IMR-90 (cell line): ENCODE measurements at regions not wholly inside any gene's neighbourhood (a gene's known extent, or its start where the extent isn't known, plus 50 kb on each side); places are given as distances from the start of the nearest gene placed in this dataset.

Experiments used
- ATAC-seq: fragments of 200-7000 bp; cut with Tn5 transposase; 2 replicates; pipeline ENCODE4 v1.9.1; 2020; ENCODE audit warnings: low read depth, mild to moderate bottlenecking, moderate library complexity
- BruUV-seq: library from RNA; stranded (reverse); fragments of 400-500 nt; replicated peaks from 2 replicates; lab custom pipeline; 2021; lab: Mats Ljungman, UMichigan
- CTCF ChIA-PET: fragments of 300-600 bp; formaldehyde crosslinking; extraction: SDS; loops from one replicate; lab custom pipeline; 2021; ENCODE audit warnings: antibody characterized with exemption; lab: Yijun Ruan, JAX
- POLR2A ChIA-PET: fragments of 300-600 bp; sonication (Branson Sonifier 250); formaldehyde crosslinking; loops from one replicate; lab custom pipeline; 2022; ENCODE audit warnings: antibody characterized with exemption; ENCODE audit not compliant: unreplicated experiment; lab: Charles Lee
- DNase-seq: peaks from one replicate; pipeline ENCODE4 v3.0.0; 2013
- H2AFZ ChIP-seq: replicated peaks from 2 replicates; pipeline ENCODE3; 2013; ENCODE audit warnings: low read length, mild to moderate bottlenecking; ENCODE audit not compliant: poor library complexity
- H2AK5ac ChIP-seq: 2 replicates; pipeline ENCODE4 v1.6.1; 2013; ENCODE audit warnings: low read depth, low read length, inconsistent platforms
- H2AK9ac ChIP-seq: replicated peaks from 2 replicates; pipeline ENCODE3; 2013; ENCODE audit warnings: mild to moderate bottlenecking, low read depth, low read length, moderate library complexity; ENCODE audit not compliant: poor library complexity
- H2BK120ac ChIP-seq: 2 replicates; pipeline ENCODE4 v1.6.1; 2013; ENCODE audit warnings: low read depth, low read length, inconsistent platforms
- H2BK15ac ChIP-seq: 3 replicates; pipeline ENCODE4 v1.6.1; 2013; ENCODE audit warnings: low read depth, low read length, inconsistent platforms
- H2BK20ac ChIP-seq: 2 replicates; pipeline ENCODE4 v1.6.1; 2013; ENCODE audit warnings: low read depth, mild to moderate bottlenecking, inconsistent platforms, low read length, moderate library complexity
- H2BK5ac ChIP-seq: 2 replicates; pipeline ENCODE4 v1.6.1; 2013; ENCODE audit warnings: mild to moderate bottlenecking, low read depth, low read length, inconsistent platforms; ENCODE audit not compliant: poor library complexity, severe bottlenecking
- H3K14ac ChIP-seq: replicated peaks from 2 replicates; pipeline ENCODE4 v1.6.1; 2013; ENCODE audit warnings: low read depth, low read length, inconsistent platforms
- H3K18ac ChIP-seq: 2 replicates; pipeline ENCODE4 v1.6.1; 2013; ENCODE audit warnings: low read depth, low read length, control low read depth
- H3K23ac ChIP-seq: 2 replicates; pipeline ENCODE4 v1.6.1; 2013; ENCODE audit warnings: low read depth, low read length, inconsistent platforms
- H3K27ac ChIP-seq: 2 replicates; pipeline ENCODE4 v1.5.1; 2013; ENCODE audit warnings: mild to moderate bottlenecking, control low read depth, low read length; ENCODE audit not compliant: insufficient read depth
- H3K27me3 ChIP-seq: 2 replicates; pipeline ENCODE4 v1.6.1; 2013; ENCODE audit warnings: low read length; ENCODE audit not compliant: control insufficient read depth, insufficient read depth
- H3K36me3 ChIP-seq: 2 replicates; pipeline ENCODE4 v1.6.1; 2013; ENCODE audit warnings: low read length, mixed read lengths; ENCODE audit not compliant: control insufficient read depth, insufficient read depth
- H3K4ac ChIP-seq: 2 replicates; pipeline ENCODE4 v1.6.1; 2013; ENCODE audit warnings: low read depth, low read length, inconsistent platforms
- H3K4me1 ChIP-seq: 2 replicates; pipeline ENCODE4 v1.6.1; 2013; ENCODE audit warnings: low read length, mixed read lengths; ENCODE audit not compliant: control insufficient read depth, insufficient read depth
- H3K4me2 ChIP-seq: 2 replicates; pipeline ENCODE4 v1.6.1; 2013; ENCODE audit warnings: low read depth, mild to moderate bottlenecking, control low read depth, low read length, moderate library complexity
- H3K4me3 ChIP-seq: 2 replicates; pipeline ENCODE4 v1.5.1; 2013; ENCODE audit warnings: low read depth, mild to moderate bottlenecking, control low read depth, low read length, moderate library complexity; ENCODE audit not compliant: insufficient read depth
- H3K56ac ChIP-seq: 2 replicates; pipeline ENCODE4 v1.6.1; 2013; ENCODE audit warnings: low read length, inconsistent platforms; ENCODE audit not compliant: insufficient read depth; ENCODE audit errors: extremely low read depth
- H3K79me1 ChIP-seq, 2 experiments: 2 replicates each; pipeline ENCODE4 v1.6.1; 2013; ENCODE audit warnings: low read length in 2 of 2, inconsistent platforms in 1 of 2, low read depth in 1 of 2
- H3K9ac ChIP-seq: 2 replicates; pipeline ENCODE4 v1.6.1; 2013; ENCODE audit warnings: low read depth, low read length, control low read depth
- H3K9me1 ChIP-seq: 2 replicates; pipeline ENCODE4 v1.6.1; 2013; ENCODE audit warnings: low read length, inconsistent platforms; ENCODE audit not compliant: insufficient read depth
- H3K9me3 ChIP-seq: 2 replicates; pipeline ENCODE4 v1.6.1; 2013; ENCODE audit warnings: low read length; ENCODE audit not compliant: control insufficient read depth, insufficient read depth
- H4K20me1 ChIP-seq: 2 replicates; pipeline ENCODE4 v1.6.1; 2013; ENCODE audit warnings: low read length, inconsistent platforms; ENCODE audit not compliant: insufficient read depth
- H4K5ac ChIP-seq: 2 replicates; pipeline ENCODE4 v1.6.1; 2013; ENCODE audit warnings: mild to moderate bottlenecking, low read depth, low read length, control low read depth
- H4K8ac ChIP-seq, 2 experiments: 2 replicates each; pipeline ENCODE4 v1.6.1; 2013; ENCODE audit warnings: low read depth in 2 of 2, low read length in 2 of 2, control low read depth in 1 of 2, inconsistent platforms in 1 of 2
- H4K91ac ChIP-seq: 2 replicates; pipeline ENCODE4 v1.6.1; 2013; ENCODE audit warnings: low read depth, low read length, inconsistent platforms; ENCODE audit not compliant: insufficient read depth
- BHLHE40 ChIP-seq: fragments of 150-350 bp; IDR thresholded peaks from 2 replicates; pipeline ENCODE4 v1.6.1; 2016; ENCODE audit warnings: mild to moderate bottlenecking, low read depth, low read length
- CEBPB ChIP-seq: IDR thresholded peaks from 2 replicates; pipeline ENCODE4 v1.6.1; 2012; ENCODE audit warnings: low read depth, low read length, improper control_type of control experiment
- CHD1 ChIP-seq: IDR thresholded peaks from 2 replicates; pipeline ENCODE4 v1.6.1; 2012; ENCODE audit warnings: low read depth, low read length, improper control_type of control experiment
- FOS ChIP-seq: fragments of 150-350 bp; IDR thresholded peaks from 2 replicates; pipeline ENCODE4 v1.6.1; 2016; ENCODE audit warnings: low read depth, low read length
- MAFK ChIP-seq: IDR thresholded peaks from 2 replicates; pipeline ENCODE4 v1.6.1; 2012; ENCODE audit warnings: low read depth, low read length, improper control_type of control experiment
- MAZ ChIP-seq: IDR thresholded peaks from 2 replicates; pipeline ENCODE4 v1.6.1; 2012; ENCODE audit warnings: low read depth, mild to moderate bottlenecking, low read length, improper control_type of control experiment, moderate library complexity, borderline replicate concordance
- MXI1 ChIP-seq: IDR thresholded peaks from 2 replicates; pipeline ENCODE4 v1.6.1; 2012; ENCODE audit warnings: low read depth, mild to moderate bottlenecking, low read length, moderate library complexity, borderline replicate concordance
- NFE2L2 ChIP-seq: fragments of 150-350 bp; IDR thresholded peaks from 2 replicates; pipeline ENCODE4 v1.6.1; 2016; ENCODE audit warnings: low read depth, mild to moderate bottlenecking, low read length
- POLR2A ChIP-seq: IDR thresholded peaks from 2 replicates; pipeline ENCODE4 v1.6.1; 2012; ENCODE audit warnings: mild to moderate bottlenecking, low read depth, low read length
- RAD21 ChIP-seq: IDR thresholded peaks from 2 replicates; pipeline ENCODE4 v1.6.1; 2012; ENCODE audit warnings: low read length, improper control_type of control experiment
- RCOR1 ChIP-seq: IDR thresholded peaks from 2 replicates; pipeline ENCODE4 v1.6.1; 2012; ENCODE audit warnings: mild to moderate bottlenecking, low read length, improper control_type of control experiment; ENCODE audit not compliant: insufficient replicate concordance
- RFX5 ChIP-seq: IDR thresholded peaks from 2 replicates; pipeline ENCODE4 v1.8.0; 2012; ENCODE audit warnings: low read depth, mild to moderate bottlenecking, low read length, moderate library complexity
- SMC3 ChIP-seq: fragments of 150-350 bp; IDR thresholded peaks from 2 replicates; pipeline ENCODE4 v1.6.1; 2016; ENCODE audit warnings: low read depth, mild to moderate bottlenecking, antibody characterized with exemption, low read length, moderate library complexity
- WGBS, 2 experiments: methylation state at CpG; one replicate each; pipeline versions ENCODE4 v1.1.5 to v1.1.7; 2013; ENCODE audit warnings: missing lambda C conversion rate in 2 of 2; ENCODE audit not compliant: insufficient read length in 1 of 2; ENCODE audit errors: extremely low coverage in 2 of 2; 5-methylcytosine and 5-hydroxymethylcytosine counted together
- dilution Hi-C: fragments of 300-500 bp; cut with HindIII; formaldehyde crosslinking; loops from one replicate; pipeline ENCODE4 v1.14.3; 2018; ENCODE audit warnings: low sequenced_read_pairs; ENCODE audit not compliant: unreplicated experiment
- in situ Hi-C: fragments of 300-500 bp; cut with MboI; formaldehyde crosslinking; loops from 3 replicates; pipeline ENCODE4 v1.14.3; 2019; ENCODE audit warnings: low sequenced_read_pairs, inconsistent platforms, mixed read lengths
- intact Hi-C: fragments of 100-400 bp; cut with micrococcal nuclease; formaldehyde crosslinking; loops from 2 replicates; pipeline ENCODE4 v1.10.0; 2022
- TF ChIP-seq, protein P1 (sequence below): fragments of 150-350 bp; IDR thresholded peaks from 2 replicates; pipeline ENCODE4 v1.6.1; 2017; ENCODE audit warnings: mild to moderate bottlenecking, antibody characterized with exemption, low read length, low read depth
- TF ChIP-seq, protein P2 (sequence below): fragments of 150-350 bp; IDR thresholded peaks from 2 replicates; pipeline ENCODE4 v1.6.1; 2016; ENCODE audit warnings: low read depth, mild to moderate bottlenecking, low read length, moderate library complexity, borderline replicate concordance
- TF ChIP-seq, protein P3 (sequence below): conservative IDR thresholded peaks from 2 replicates; pipeline ENCODE4 v1.5.1; 2012; ENCODE audit warnings: mild to moderate bottlenecking, low read depth, low read length, improper control_type of control experiment

DNA sequence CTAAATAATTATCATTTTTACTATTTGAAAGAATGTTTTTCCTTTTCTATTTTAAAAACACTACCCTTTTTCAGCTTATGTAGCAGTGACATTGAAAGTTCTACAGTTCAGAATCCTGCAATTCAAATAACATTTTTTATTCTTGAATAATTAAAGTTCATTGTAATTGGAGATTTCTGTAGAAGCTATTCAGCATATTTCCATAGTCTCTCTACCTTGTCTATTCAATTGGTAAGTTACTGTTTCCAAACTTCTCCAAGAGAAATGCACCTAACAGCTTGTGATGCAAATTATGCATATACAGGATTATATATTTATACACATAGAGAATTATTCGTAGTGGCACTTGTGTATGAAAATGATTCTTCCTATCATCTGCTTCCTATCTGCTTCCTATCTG is 149.7 kb upstream of the ARRDC3 start:
- H4K91ac ChIP-seq, result no peak overlapping the region
- intact Hi-C loops (no loop called here), dilution Hi-C loops (no loop called here), in situ Hi-C loops (no loop called here)
- no peak overlapping the region for H3K18ac ChIP-seq
- TF ChIP-seq MXI1, result no peak
- no peak for TF ChIP-seq POLR2A
- TF ChIP-seq, protein P1, sequence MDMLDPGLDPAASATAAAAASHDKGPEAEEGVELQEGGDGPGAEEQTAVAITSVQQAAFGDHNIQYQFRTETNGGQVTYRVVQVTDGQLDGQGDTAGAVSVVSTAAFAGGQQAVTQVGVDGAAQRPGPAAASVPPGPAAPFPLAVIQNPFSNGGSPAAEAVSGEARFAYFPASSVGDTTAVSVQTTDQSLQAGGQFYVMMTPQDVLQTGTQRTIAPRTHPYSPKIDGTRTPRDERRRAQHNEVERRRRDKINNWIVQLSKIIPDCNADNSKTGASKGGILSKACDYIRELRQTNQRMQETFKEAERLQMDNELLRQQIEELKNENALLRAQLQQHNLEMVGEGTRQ, result no peak
- TF ChIP-seq RAD21, result no peak
- TF ChIP-seq BHLHE40, result no peak
- no peak for TF ChIP-seq SMC3
- no peak for TF ChIP-seq MAFK
- TF ChIP-seq MAZ, result no peak
- TF ChIP-seq CEBPB, result no peak
- TF ChIP-seq NFE2L2, result no peak
- no peak for TF ChIP-seq RCOR1
- TF ChIP-seq CHD1, result no peak
- TF ChIP-seq, protein P2, sequence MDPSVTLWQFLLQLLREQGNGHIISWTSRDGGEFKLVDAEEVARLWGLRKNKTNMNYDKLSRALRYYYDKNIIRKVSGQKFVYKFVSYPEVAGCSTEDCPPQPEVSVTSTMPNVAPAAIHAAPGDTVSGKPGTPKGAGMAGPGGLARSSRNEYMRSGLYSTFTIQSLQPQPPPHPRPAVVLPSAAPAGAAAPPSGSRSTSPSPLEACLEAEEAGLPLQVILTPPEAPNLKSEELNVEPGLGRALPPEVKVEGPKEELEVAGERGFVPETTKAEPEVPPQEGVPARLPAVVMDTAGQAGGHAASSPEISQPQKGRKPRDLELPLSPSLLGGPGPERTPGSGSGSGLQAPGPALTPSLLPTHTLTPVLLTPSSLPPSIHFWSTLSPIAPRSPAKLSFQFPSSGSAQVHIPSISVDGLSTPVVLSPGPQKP, result no peak
- no peak for TF ChIP-seq FOS
- TF ChIP-seq RFX5, result no peak
- TF ChIP-seq, protein P3, sequence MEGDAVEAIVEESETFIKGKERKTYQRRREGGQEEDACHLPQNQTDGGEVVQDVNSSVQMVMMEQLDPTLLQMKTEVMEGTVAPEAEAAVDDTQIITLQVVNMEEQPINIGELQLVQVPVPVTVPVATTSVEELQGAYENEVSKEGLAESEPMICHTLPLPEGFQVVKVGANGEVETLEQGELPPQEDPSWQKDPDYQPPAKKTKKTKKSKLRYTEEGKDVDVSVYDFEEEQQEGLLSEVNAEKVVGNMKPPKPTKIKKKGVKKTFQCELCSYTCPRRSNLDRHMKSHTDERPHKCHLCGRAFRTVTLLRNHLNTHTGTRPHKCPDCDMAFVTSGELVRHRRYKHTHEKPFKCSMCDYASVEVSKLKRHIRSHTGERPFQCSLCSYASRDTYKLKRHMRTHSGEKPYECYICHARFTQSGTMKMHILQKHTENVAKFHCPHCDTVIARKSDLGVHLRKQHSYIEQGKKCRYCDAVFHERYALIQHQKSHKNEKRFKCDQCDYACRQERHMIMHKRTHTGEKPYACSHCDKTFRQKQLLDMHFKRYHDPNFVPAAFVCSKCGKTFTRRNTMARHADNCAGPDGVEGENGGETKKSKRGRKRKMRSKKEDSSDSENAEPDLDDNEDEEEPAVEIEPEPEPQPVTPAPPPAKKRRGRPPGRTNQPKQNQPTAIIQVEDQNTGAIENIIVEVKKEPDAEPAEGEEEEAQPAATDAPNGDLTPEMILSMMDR, result no peak
- H3K36me3 ChIP-seq, result no peaks in the 10 kb centered on the region
- no peak for ATAC-seq
- H3K27ac ChIP-seq, result no peak overlapping the region
- H2AK9ac ChIP-seq, result no peak overlapping the region
- POLR2A ChIA-PET, result no interaction called here
- CTCF ChIA-PET, result no interaction called here
- no peak overlapping the region for H3K4me3 ChIP-seq
- no peaks in the 10 kb centered on the region for H3K4me1 ChIP-seq
- no TSS peak for BruUV-seq
- H2BK15ac ChIP-seq, result no peak overlapping the region
- no peaks in the 10 kb centered on the region for H3K9me1 ChIP-seq
- no peak overlapping the region for H3K9ac ChIP-seq
- no peak overlapping the region for H2BK20ac ChIP-seq
- H3K27me3 ChIP-seq, result no peaks in the 10 kb centered on the region
- no peaks in the 10 kb centered on the region for H3K79me1 ChIP-seq
- DNase-seq, result no peak
- no peak overlapping the region for H2BK120ac ChIP-seq
- WGBS, 2 experiments, result no CpG with 5 or more reads among the region's 1 CpG
- H3K9me3 ChIP-seq, result no peaks in the 10 kb centered on the region
- no peak overlapping the region for H3K4me2 ChIP-seq
- H2AFZ ChIP-seq, result no peak overlapping the region
- no peak overlapping the region for H3K4ac ChIP-seq
- no peak overlapping the region for H3K14ac ChIP-seq
- no peak overlapping the region for H3K23ac ChIP-seq
- no peak overlapping the region for H4K8ac ChIP-seq
- no peaks in the 10 kb centered on the region for H4K20me1 ChIP-seq
- no peak overlapping the region for H3K56ac ChIP-seq
- H2BK5ac ChIP-seq, result no peak overlapping the region
- no peak overlapping the region for H4K5ac ChIP-seq
- no peak overlapping the region for H2AK5ac ChIP-seq
